BJ (cell line): ENCODE measurements at regions not wholly inside any gene's neighbourhood (a gene's known extent, or its start where the extent isn't known, plus 50 kb on each side); places are given as distances from the start of the nearest gene placed in this dataset.

Source experiments
- CTCF ChIA-PET: fragments of 350-600 bp; formaldehyde crosslinking; extraction: SDS; loops from one replicate; lab custom pipeline; 2021; ENCODE audit warnings: antibody characterized with exemption, inconsistent platforms; lab: Yijun Ruan, JAX
- POLR2A ChIA-PET: fragments of 300-600 bp; sonication (Branson Sonifier 250); formaldehyde crosslinking; extraction: SDS; loops from one replicate; lab custom pipeline; 2021; ENCODE audit warnings: antibody characterized with exemption; lab: Charles Lee
- DNase-seq: peaks from one replicate; pipeline ENCODE4 v3.0.0-alpha.2; 2011; ENCODE audit warnings: low read depth
- H3K27me3 ChIP-seq: 2 replicates; pipeline ENCODE4 v1.6.0; 2011; ENCODE audit warnings: low read length; ENCODE audit not compliant: control insufficient read depth, insufficient read depth
- H3K36me3 ChIP-seq: 2 replicates; pipeline ENCODE4 v1.5.1; 2011; ENCODE audit warnings: low read length; ENCODE audit not compliant: control insufficient read depth, insufficient read depth
- H3K4me3 ChIP-seq: 2 replicates; pipeline ENCODE4 v1.5.1; 2011; ENCODE audit warnings: low read depth, mild to moderate bottlenecking, control low read depth, low read length
- TF ChIP-seq, protein P1 (sequence below): IDR thresholded peaks from 2 replicates; pipeline ENCODE4 v1.5.1; 2011; ENCODE audit warnings: low read depth, mild to moderate bottlenecking, control low read depth, inconsistent platforms, low read length, moderate library complexity; ENCODE audit not compliant: insufficient read depth

DNA sequence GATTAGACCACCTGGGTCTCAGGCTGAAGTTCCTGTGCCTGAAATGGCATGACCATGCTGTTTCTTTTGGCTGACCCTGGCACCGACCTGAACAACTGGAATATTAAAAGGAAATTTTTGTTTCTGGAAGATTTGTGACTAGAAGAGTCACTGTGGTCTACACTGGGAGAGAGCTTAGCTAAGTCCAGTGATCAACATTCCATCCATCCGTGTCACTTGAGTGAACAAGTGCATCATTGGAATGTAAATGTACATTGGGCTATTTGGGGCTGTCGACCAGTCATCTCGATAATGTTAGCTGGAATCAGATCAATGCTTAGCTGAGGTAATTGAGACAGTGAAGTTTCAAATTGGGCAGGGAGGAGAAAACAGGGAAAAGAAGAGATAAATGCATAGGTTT is 95.4 kb upstream of the CCDC85A start:
- Histone ChIP-seq H3K36me3 (no peaks in the 10 kb centered on the region), H3K4me3 (no peak overlapping the region), H3K27me3 (no peaks in the 10 kb centered on the region)
- DNase-seq: no peak
- ChIA-PET POLR2A (no interaction called here), CTCF (interaction anchor here (1.0 to 1.2 kb wide), 2 partner anchors 11 kb away, joined by 3 read pairs; no protein-coding TSS in a partner anchor)
- TF ChIP-seq, protein P1, sequence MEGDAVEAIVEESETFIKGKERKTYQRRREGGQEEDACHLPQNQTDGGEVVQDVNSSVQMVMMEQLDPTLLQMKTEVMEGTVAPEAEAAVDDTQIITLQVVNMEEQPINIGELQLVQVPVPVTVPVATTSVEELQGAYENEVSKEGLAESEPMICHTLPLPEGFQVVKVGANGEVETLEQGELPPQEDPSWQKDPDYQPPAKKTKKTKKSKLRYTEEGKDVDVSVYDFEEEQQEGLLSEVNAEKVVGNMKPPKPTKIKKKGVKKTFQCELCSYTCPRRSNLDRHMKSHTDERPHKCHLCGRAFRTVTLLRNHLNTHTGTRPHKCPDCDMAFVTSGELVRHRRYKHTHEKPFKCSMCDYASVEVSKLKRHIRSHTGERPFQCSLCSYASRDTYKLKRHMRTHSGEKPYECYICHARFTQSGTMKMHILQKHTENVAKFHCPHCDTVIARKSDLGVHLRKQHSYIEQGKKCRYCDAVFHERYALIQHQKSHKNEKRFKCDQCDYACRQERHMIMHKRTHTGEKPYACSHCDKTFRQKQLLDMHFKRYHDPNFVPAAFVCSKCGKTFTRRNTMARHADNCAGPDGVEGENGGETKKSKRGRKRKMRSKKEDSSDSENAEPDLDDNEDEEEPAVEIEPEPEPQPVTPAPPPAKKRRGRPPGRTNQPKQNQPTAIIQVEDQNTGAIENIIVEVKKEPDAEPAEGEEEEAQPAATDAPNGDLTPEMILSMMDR: no peak

GRCh38 chr2:56089931-56090330 is 93.9 kb upstream of the CCDC85A start:
- no peak overlapping the region for H3K4me3 ChIP-seq
- no peaks in the 10 kb centered on the region for H3K36me3 ChIP-seq
- TF ChIP-seq, protein P1: no peak
- POLR2A ChIA-PET: interaction anchor here (0.6 kb wide), 1 partner anchor 517 kb away, joined by 12 read pairs; no protein-coding TSS in a partner anchor
- no peak for DNase-seq
- CTCF ChIA-PET: interaction anchor here (1.4 kb wide), 1 partner anchor 14 kb away, joined by 6 read pairs; no protein-coding TSS in a partner anchor
- no peaks in the 10 kb centered on the region for H3K27me3 ChIP-seq

GRCh38 chr2:56099963-56100362 is 83.8 kb upstream of the CCDC85A start:
- Histone ChIP-seq H3K36me3 (no peaks in the 10 kb centered on the region), H3K4me3 (no peak overlapping the region), H3K27me3 (no peaks in the 10 kb centered on the region)
- CTCF ChIA-PET: interaction anchor here (1.7 kb wide), 1 partner anchor 15 kb away, joined by 6 read pairs; no protein-coding TSS in a partner anchor
- POLR2A ChIA-PET: no interaction called here
- TF ChIP-seq, protein P1: no peak
- no peak for DNase-seq

- POLR2A ChIA-PET: no interaction called here
- Histone ChIP-seq H3K4me3 (no peak overlapping the region), H3K36me3 (no peaks in the 10 kb centered on the region), H3K27me3 (no peaks in the 10 kb centered on the region)
- DNase-seq: no peak
- TF ChIP-seq, protein P1: no peak
- CTCF ChIA-PET: interaction anchor here (1.7 kb wide), 1 partner anchor 14 kb away, joined by 6 read pairs; no protein-coding TSS in a partner anchor
These were observed 82.9 kb upstream of the CCDC85A start for GRCh38 chr2:56100791-56101312.

DNA sequence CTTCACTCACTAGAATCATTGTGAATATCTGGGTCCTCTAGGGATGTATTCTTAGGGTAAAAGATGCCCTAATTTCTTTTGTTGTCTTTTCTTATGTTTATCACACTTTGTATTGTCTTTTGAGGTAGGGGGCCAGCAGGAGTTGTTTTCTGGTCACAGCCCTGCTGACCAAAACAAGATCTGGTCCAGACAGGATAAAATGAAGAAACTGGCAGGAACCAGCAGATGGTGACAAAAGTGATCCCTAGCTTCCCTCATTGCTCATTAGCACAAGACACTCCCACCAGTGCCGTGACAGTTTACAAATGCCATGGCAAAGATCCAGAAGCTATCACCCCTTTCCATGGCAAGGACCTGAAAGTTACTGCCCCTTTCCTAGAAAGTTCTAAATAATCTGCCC is 81.7 kb upstream of the CCDC85A start:
- Histone ChIP-seq H3K27me3 (no peaks in the 10 kb centered on the region), H3K4me3 (no peak overlapping the region), H3K36me3 (no peaks in the 10 kb centered on the region)
- ChIA-PET POLR2A (no interaction called here), CTCF (interaction anchor here (1.5 kb wide), 1 partner anchor 17 kb away, joined by 3 read pairs; no protein-coding TSS in a partner anchor)
- DNase-seq: no peak
- TF ChIP-seq, protein P1: no peak
